Keratinocyte (primary cell): ENCODE measurements at regions not wholly inside any gene's neighbourhood (a gene's known extent, or its start where the extent isn't known, plus 50 kb on each side); places are given as distances from the start of the nearest gene placed in this dataset.

ENCODE experiments used
- DNase-seq: peaks from one replicate; pipeline ENCODE4 v3.0.0-alpha.2; 2011; ENCODE audit warnings: low read depth, missing footprints, low spot score
- FAIRE-seq: peaks from 2 replicates; lab custom pipeline; 2011; peaks lifted over from hg19 to GRCh38; lab: Jason Lieb, UNC
- H2AFZ ChIP-seq: 2 replicates; pipeline ENCODE4 v1.6.0; 2012; ENCODE audit warnings: low read length, control low read depth, inconsistent platforms; ENCODE audit not compliant: control insufficient read depth
- H3K27ac ChIP-seq: 2 replicates; pipeline ENCODE4 v1.5.1; 2011; ENCODE audit warnings: low read length; ENCODE audit not compliant: control insufficient read depth, insufficient read depth
- H3K27me3 ChIP-seq: 3 replicates; pipeline ENCODE4 v1.6.0; 2011; ENCODE audit warnings: low read length; ENCODE audit not compliant: control insufficient read depth, insufficient read depth; ENCODE audit errors: extremely low read depth
- H3K36me3 ChIP-seq, 2 experiments: 2 replicates in 1 of 2; 3 replicates in 1 of 2; pipeline ENCODE4 v1.5.1; 2011; ENCODE audit warnings: low read length in 2 of 2, mild to moderate bottlenecking in 1 of 2; ENCODE audit not compliant: control insufficient read depth in 2 of 2, insufficient read depth in 2 of 2; ENCODE audit errors: extremely low read depth in 1 of 2
- H3K4me1 ChIP-seq: 3 replicates; pipeline ENCODE4 v1.5.1; 2011; ENCODE audit warnings: low read length; ENCODE audit not compliant: control insufficient read depth, insufficient read depth; ENCODE audit errors: extremely low read depth
- H3K4me2 ChIP-seq: 3 replicates; pipeline ENCODE4 v1.6.0; 2011; ENCODE audit warnings: low read depth, low read length; ENCODE audit not compliant: control insufficient read depth, insufficient read depth; ENCODE audit errors: extremely low read depth
- H3K4me3 ChIP-seq, 3 experiments: fragments of 200-600 bp in 1 of 3; sonication (generic) in 1 of 3; 2 replicates in 2 of 3; 3 replicates in 1 of 3; pipeline ENCODE4 v1.5.1; 2011 to 2016; ENCODE audit warnings: low read length in 3 of 3, mild to moderate bottlenecking in 3 of 3, control low read depth in 2 of 3, inconsistent platforms in 1 of 3, low read depth in 1 of 3, mixed read lengths in 1 of 3, mixed run types in 1 of 3, moderate library complexity in 1 of 3; ENCODE audit not compliant: control insufficient read depth in 2 of 3, insufficient read depth in 2 of 3; ENCODE audit errors: extremely low read depth in 1 of 3
- H3K79me2 ChIP-seq: 2 replicates; pipeline ENCODE4 v1.6.0; 2012; ENCODE audit warnings: low read length; ENCODE audit not compliant: control insufficient read depth, insufficient read depth
- H3K9ac ChIP-seq: 3 replicates; pipeline ENCODE4 v1.6.0; 2011; ENCODE audit warnings: low read length; ENCODE audit not compliant: control insufficient read depth, insufficient read depth; ENCODE audit errors: extremely low read depth
- H3K9me1 ChIP-seq: 3 replicates; pipeline ENCODE4 v1.6.0; 2011; ENCODE audit warnings: low read length; ENCODE audit not compliant: control insufficient read depth, insufficient read depth; ENCODE audit errors: extremely low read depth
- H3K9me3 ChIP-seq: 2 replicates; pipeline ENCODE4 v1.5.1; 2012; ENCODE audit warnings: low read depth, low read length; ENCODE audit not compliant: control insufficient read depth
- H4K20me1 ChIP-seq: 3 replicates; pipeline ENCODE4 v1.6.0; 2011; ENCODE audit warnings: low read length; ENCODE audit not compliant: control insufficient read depth, insufficient read depth; ENCODE audit errors: extremely low read depth
- CTCF ChIP-seq, 3 experiments: IDR thresholded peaks in 1 of 3; conservative IDR thresholded peaks in 1 of 3; optimal IDR thresholded peaks in 1 of 3; 2 replicates in 2 of 3; 3 replicates in 1 of 3; pipeline versions ENCODE3 to v1.5.1; 2011; ENCODE audit warnings: low read length in 3 of 3, mild to moderate bottlenecking in 3 of 3, moderate library complexity in 2 of 3, control low read depth in 1 of 3, inconsistent platforms in 1 of 3; ENCODE audit not compliant: insufficient read depth in 2 of 3; ENCODE audit errors: extremely low read depth in 1 of 3
- EZH2 ChIP-seq: IDR thresholded peaks from one replicate; pipeline ENCODE4 v1.6.1; 2012; ENCODE audit warnings: inconsistent platforms, mild to moderate bottlenecking, low read length, moderate library complexity
- dilution Hi-C: fragments of 300-500 bp; cut with MboI; formaldehyde crosslinking; loops from one replicate; pipeline ENCODE4 v1.7.0; 2020; ENCODE audit warnings: low sequenced_read_pairs; ENCODE audit not compliant: extremely low pct_ligation_motif_present

GRCh38 chr4:79255793-79256192 lies 70.1 kb downstream of the NAA11 start:
- H3K4me1 ChIP-seq: no peaks in the 10 kb centered on the region
- FAIRE-seq: no peak
- H3K79me2 ChIP-seq: no peaks in the 10 kb centered on the region
- no peaks in the 10 kb centered on the region for H3K9me3 ChIP-seq
- no peaks in the 10 kb centered on the region for H3K36me3 ChIP-seq
- no peaks in the 10 kb centered on the region for H4K20me1 ChIP-seq
- no peak for DNase-seq
- H3K9me1 ChIP-seq: no peaks in the 10 kb centered on the region
- no peak overlapping the region for H3K4me3 ChIP-seq
- H3K4me2 ChIP-seq: no peak overlapping the region
- no peak overlapping the region for H3K27ac ChIP-seq
- H3K27me3 ChIP-seq: no peaks in the 10 kb centered on the region
- no peak overlapping the region for H3K9ac ChIP-seq
- no peak overlapping the region for H2AFZ ChIP-seq
- dilution Hi-C loops: no loop called here
- no peak for TF ChIP-seq EZH2
- TF ChIP-seq CTCF (optimal IDR thresholded peaks at IDR 0.05 in 1 of 3, IDR thresholded peaks at IDR 0.05 in 1 of 3, conservative IDR thresholded peaks at IDR 0.05 in 1 of 3; ENCODE audit: extremely low read depth in 1 of 3, insufficient read depth in 2 of 3, low read length in 3 of 3): no peak

- no peak overlapping the region for H2AFZ ChIP-seq
- no peaks in the 10 kb centered on the region for H3K27me3 ChIP-seq
- H3K9me3 ChIP-seq: no peaks in the 10 kb centered on the region
- no peak overlapping the region for H3K4me3 ChIP-seq
- no peaks in the 10 kb centered on the region for H3K4me1 ChIP-seq
- H3K4me2 ChIP-seq: no peak overlapping the region
- no peaks in the 10 kb centered on the region for H3K79me2 ChIP-seq
- DNase-seq: no peak
- no peaks in the 10 kb centered on the region for H3K9me1 ChIP-seq
- no peak overlapping the region for H3K27ac ChIP-seq
- no peaks in the 10 kb centered on the region for H4K20me1 ChIP-seq
- TF ChIP-seq EZH2: no peak
- no peak for TF ChIP-seq CTCF (optimal IDR thresholded peaks at IDR 0.05 in 1 of 3, IDR thresholded peaks at IDR 0.05 in 1 of 3, conservative IDR thresholded peaks at IDR 0.05 in 1 of 3; ENCODE audit: extremely low read depth in 1 of 3, insufficient read depth in 2 of 3, low read length in 3 of 3)
- dilution Hi-C loops: no loop called here
- no peak overlapping the region for H3K9ac ChIP-seq
- no peak for FAIRE-seq
- H3K36me3 ChIP-seq: no peaks in the 10 kb centered on the region
These were observed 71.9 kb downstream of the NAA11 start for GRCh38 chr4:79253924-79254323.
